ENCODE measurements at regions not wholly inside any gene's neighbourhood (a gene's known extent, or its start where the extent isn't known, plus 50 kb on each side); places are given as distances from the start of the nearest gene placed in this dataset.

DNA sequence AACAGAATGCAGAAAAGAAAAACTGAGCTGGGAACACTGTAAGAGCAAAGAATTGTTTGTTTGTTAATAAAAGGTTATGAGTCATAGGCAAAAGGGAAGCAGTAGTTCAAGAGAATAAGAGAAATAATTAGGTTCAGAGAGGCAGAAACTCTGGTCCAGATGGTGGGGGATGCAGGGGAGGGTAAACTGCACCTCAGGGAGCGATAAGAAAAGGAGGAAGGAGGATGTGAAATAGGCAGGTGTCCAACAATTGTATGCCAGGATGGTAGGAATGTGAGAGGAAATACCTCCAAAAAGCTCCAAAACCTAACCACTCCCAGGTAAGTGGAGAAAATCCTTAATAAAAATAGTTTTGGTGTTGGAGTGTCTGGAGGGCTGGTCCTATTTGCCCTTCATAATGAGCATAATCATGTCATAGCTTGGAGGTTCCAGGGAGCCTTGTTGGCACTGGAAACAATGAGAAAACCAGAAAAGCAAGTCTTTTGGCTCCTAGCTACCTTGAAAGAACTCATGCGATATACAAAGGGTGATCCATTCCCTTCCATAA is 405.4 kb upstream of the TBL1XR1 start:
- TF ChIP-seq, protein P1, sequence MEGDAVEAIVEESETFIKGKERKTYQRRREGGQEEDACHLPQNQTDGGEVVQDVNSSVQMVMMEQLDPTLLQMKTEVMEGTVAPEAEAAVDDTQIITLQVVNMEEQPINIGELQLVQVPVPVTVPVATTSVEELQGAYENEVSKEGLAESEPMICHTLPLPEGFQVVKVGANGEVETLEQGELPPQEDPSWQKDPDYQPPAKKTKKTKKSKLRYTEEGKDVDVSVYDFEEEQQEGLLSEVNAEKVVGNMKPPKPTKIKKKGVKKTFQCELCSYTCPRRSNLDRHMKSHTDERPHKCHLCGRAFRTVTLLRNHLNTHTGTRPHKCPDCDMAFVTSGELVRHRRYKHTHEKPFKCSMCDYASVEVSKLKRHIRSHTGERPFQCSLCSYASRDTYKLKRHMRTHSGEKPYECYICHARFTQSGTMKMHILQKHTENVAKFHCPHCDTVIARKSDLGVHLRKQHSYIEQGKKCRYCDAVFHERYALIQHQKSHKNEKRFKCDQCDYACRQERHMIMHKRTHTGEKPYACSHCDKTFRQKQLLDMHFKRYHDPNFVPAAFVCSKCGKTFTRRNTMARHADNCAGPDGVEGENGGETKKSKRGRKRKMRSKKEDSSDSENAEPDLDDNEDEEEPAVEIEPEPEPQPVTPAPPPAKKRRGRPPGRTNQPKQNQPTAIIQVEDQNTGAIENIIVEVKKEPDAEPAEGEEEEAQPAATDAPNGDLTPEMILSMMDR (IDR thresholded peaks at IDR 0.05; ENCODE audit: low read depth, low read length, poor library complexity, severe bottlenecking) = no peak
- no peak for TF ChIP-seq EZH2phosphoT487 (IDR thresholded peaks at IDR 0.05; ENCODE audit: borderline replicate concordance, low read length)
